ENCODE measurements at regions not wholly inside any gene's neighbourhood (a gene's known extent, or its start where the extent isn't known, plus 50 kb on each side); places are given as distances from the start of the nearest gene placed in this dataset.

- no peak for TF ChIP-seq SP1 (IDR thresholded peaks at IDR 0.05; ENCODE audit: low read depth)
- TF ChIP-seq, protein P1, sequence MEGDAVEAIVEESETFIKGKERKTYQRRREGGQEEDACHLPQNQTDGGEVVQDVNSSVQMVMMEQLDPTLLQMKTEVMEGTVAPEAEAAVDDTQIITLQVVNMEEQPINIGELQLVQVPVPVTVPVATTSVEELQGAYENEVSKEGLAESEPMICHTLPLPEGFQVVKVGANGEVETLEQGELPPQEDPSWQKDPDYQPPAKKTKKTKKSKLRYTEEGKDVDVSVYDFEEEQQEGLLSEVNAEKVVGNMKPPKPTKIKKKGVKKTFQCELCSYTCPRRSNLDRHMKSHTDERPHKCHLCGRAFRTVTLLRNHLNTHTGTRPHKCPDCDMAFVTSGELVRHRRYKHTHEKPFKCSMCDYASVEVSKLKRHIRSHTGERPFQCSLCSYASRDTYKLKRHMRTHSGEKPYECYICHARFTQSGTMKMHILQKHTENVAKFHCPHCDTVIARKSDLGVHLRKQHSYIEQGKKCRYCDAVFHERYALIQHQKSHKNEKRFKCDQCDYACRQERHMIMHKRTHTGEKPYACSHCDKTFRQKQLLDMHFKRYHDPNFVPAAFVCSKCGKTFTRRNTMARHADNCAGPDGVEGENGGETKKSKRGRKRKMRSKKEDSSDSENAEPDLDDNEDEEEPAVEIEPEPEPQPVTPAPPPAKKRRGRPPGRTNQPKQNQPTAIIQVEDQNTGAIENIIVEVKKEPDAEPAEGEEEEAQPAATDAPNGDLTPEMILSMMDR (IDR thresholded peaks at IDR 0.05 in 2 of 3, conservative IDR thresholded peaks at IDR 0.05 in 1 of 3; ENCODE audit: borderline replicate concordance in 1 of 3, insufficient read depth in 1 of 3, low read depth in 2 of 3, low read length in 2 of 3): no peak
Observed at GRCh38 chr13:107960301-107960700, 255.0 kb downstream of the LIG4 start.
